Spinal cord (tissue), 9 donors: ENCODE measurements at regions not wholly inside any gene's neighbourhood (a gene's known extent, or its start where the extent isn't known, plus 50 kb on each side); places are given as distances from the start of the nearest gene placed in this dataset.

Source experiments
- DNase-seq, 6 donors: peaks; one replicate each; pipeline versions ENCODE4 v3.0.0 to v3.0.0-alpha.2; 2013 to 2015; ENCODE audit warnings: low spot score in 6 of 6, low read depth in 4 of 6
- H3K27ac ChIP-seq: one replicate; pipeline ENCODE4 v1.5.1; 2013; ENCODE audit warnings: low read depth, low read length, control low read depth
- H3K27me3 ChIP-seq: one replicate; pipeline ENCODE4 v1.6.1; 2013; ENCODE audit warnings: low read length; ENCODE audit not compliant: control insufficient read depth, insufficient read depth
- H3K36me3 ChIP-seq: one replicate; pipeline ENCODE4 v1.6.1; 2013; ENCODE audit warnings: low read length; ENCODE audit not compliant: control insufficient read depth, insufficient read depth
- H3K4me1 ChIP-seq: one replicate; pipeline ENCODE4 v1.6.1; 2013; ENCODE audit warnings: low read length; ENCODE audit not compliant: control insufficient read depth, insufficient read depth
- H3K4me3 ChIP-seq: one replicate; pipeline ENCODE4 v1.5.1; 2013; ENCODE audit warnings: low read depth, low read length, control low read depth
- H3K9me3 ChIP-seq: one replicate; pipeline ENCODE4 v1.6.1; 2013; ENCODE audit warnings: low read length; ENCODE audit not compliant: control insufficient read depth, insufficient read depth
- WGBS: methylation state at CpG from one replicate; pipeline ENCODE4 v1.1.5; 2013; ENCODE audit warnings: missing lambda C conversion rate; ENCODE audit not compliant: insufficient coverage; 5-methylcytosine and 5-hydroxymethylcytosine counted together
- donor health status: healthy.

DNA sequence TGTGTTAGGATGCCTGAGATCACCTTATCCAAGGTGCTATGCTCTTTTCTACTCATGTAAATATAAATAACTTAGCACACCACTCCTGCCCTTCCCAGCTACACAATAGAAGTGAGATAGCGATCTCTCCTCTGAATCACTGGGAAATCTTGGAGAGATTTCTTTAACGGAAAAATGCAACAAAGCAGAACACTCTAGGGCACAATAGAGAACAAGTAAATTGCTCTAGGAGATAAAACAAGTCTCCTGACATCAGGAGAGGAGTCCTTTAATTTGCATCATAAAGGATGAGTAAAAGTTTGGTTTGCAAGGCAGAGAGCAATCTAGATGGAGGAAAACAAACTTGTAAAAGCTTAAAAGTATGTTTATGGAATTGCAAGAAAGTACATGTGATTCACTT is 224.1 kb downstream of the PAX3 start:
- no peaks in the 10 kb centered on the region for H3K9me3 ChIP-seq
- WGBS, result no CpG with 5 or more reads among the region's 2 CpGs

DNA sequence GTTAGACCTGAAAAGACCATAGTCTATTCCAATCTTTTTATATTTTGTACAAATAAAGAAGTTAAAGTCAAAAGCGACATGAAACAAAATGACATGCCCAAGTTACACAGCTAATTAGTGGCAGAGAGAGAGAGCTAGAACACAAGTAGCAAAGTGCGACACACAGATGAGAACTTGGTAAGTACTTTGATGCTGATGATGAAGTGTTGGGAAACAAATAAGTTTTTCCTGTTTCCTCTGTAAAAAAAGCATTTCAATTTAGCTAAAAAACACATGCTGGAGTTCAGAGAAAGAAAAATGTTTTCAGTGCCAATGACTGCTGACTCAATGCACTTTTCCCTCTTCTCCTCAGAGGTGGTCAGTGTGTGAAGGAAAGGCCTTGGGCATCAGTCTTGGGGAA is 226.9 kb downstream of the PAX3 start:
- no peak for DNase-seq
- Histone ChIP-seq H3K27me3 (no peaks in the 10 kb centered on the region), H3K36me3 (no peaks in the 10 kb centered on the region), H3K27ac (no peak overlapping the region), H3K4me3 (no peak overlapping the region), H3K4me1 (no peaks in the 10 kb centered on the region), H3K9me3 (no peaks in the 10 kb centered on the region)
- WGBS, result 100% methylated on average over 1 of the region's 2 CpGs

More for the DNA sequence above, 224.1 kb downstream of the PAX3 start:
- DNase-seq, result peak in 1 of 6 donors; percentile 51
- no peak overlapping the region for H3K4me3 ChIP-seq
- no peak overlapping the region for H3K27ac ChIP-seq
- H3K36me3 ChIP-seq, result no peaks in the 10 kb centered on the region
- H3K27me3 ChIP-seq, result no peaks in the 10 kb centered on the region
- H3K4me1 ChIP-seq, result no peaks in the 10 kb centered on the region

DNA sequence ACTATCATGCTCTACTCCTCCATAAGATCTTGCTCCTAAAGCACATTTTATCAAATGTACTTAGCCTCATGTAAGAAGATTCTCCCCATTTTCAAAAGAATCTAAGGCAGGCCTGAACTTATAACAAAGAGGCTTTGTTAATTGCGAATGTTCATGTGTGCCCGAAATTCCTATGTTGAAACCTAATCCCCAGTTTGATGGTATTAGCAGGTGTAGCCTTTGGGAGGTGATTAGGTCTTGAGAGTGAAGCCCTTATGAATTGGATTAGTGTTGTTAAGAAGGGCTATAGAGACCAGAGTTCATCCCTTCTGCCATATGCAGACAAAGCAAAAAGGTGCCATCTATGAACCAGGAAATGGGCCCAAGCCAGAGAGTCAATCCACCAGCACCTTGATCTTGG is 234.5 kb downstream of the PAX3 start:
- WGBS, result 81% methylated on average over 2 of the region's 2 CpGs

DNA sequence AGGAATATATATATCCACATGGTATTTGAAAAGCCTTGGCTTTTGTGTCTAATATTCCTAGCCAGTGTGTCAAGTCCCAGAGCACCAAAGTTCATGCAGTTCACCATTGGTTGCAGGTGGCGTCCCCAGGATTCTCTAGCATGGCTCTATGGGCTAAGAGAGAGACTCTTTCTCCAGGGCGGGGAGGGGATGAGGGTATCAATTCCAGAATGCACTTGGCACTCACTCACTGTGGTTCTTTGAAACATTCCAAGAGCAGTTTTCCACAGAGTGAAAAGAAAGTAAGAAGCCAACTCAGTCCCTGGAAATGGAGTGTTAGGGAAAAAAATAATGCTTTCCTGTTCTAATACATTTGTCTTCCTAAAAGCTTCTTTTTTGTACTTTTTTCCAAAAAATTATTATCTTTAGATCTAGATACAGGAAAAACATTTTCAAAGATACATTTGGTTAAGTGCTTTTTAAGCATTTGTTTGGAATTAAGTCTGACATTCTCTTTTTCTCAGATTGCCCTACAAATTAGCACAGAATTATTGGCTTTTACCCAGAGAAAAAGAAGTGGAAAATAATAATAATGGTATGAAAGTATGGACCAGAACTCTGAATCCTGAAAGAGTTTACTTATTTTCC is 239.9 kb downstream of the PAX3 start:
- WGBS, result 80% methylated on average over 1 of the region's 2 CpGs
- Histone ChIP-seq H3K9me3 (no peaks in the 10 kb centered on the region), H3K4me3 (no peak overlapping the region), H3K36me3 (no peaks in the 10 kb centered on the region), H3K4me1 (peaks cover 5% of the 10 kb centered on the region), H3K27ac (no peak overlapping the region), H3K27me3 (peaks cover 10% of the 10 kb centered on the region)
- DNase-seq, result peak in 5 of 6 donors; percentile 12 to 66 (median 24)

More for the DNA sequence above, 234.5 kb downstream of the PAX3 start:
- DNase-seq, result no peak
- Histone ChIP-seq H3K4me1 (no peaks in the 10 kb centered on the region), H3K27ac (no peak overlapping the region), H3K9me3 (no peaks in the 10 kb centered on the region), H3K4me3 (no peak overlapping the region), H3K36me3 (no peaks in the 10 kb centered on the region), H3K27me3 (no peaks in the 10 kb centered on the region)

DNA sequence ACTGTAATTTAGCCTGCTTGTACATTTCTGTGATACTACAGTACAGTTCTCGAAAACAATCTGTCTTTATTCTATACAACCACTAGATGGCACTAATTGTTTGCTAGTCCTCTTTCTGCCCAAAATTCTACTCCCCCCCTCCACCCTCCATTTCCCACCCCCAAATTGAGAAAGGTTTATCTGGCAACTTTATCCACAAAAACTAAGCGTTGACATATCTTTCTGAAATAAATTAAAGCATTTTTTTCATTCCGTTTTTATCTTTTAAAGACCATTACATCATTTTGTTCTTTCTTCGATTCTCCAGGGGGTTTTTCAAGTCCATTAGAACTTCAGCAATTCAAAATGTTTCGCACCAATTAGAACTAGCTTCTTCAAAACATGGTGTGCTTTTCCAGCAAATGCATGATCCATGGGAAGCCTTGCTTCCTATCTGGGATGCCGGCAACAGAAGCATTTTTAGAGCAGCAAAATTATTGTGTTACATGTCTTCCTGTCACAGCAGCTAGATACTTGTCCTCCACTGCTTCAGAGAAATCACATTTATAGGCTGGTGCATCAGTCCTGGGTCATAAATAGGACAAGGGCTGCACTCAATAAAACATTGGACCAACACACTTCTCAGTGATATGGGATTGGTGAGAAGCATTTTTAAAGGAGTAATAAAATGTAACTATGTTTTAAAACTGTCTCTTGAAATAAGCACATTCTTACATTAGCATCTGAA is 241.3 kb downstream of the PAX3 start:
- Histone ChIP-seq H3K36me3 (no peaks in the 10 kb centered on the region), H3K9me3 (no peaks in the 10 kb centered on the region), H3K27ac (no peak overlapping the region), H3K27me3 (peaks cover 14% of the 10 kb centered on the region), H3K4me3 (no peak overlapping the region), H3K4me1 (peaks cover 5% of the 10 kb centered on the region)
- peak in 3 of 6 donors; percentile 17 to 76 (median 50) for DNase-seq
- 29% methylated on average over 6 of the region's 6 CpGs for WGBS

DNA sequence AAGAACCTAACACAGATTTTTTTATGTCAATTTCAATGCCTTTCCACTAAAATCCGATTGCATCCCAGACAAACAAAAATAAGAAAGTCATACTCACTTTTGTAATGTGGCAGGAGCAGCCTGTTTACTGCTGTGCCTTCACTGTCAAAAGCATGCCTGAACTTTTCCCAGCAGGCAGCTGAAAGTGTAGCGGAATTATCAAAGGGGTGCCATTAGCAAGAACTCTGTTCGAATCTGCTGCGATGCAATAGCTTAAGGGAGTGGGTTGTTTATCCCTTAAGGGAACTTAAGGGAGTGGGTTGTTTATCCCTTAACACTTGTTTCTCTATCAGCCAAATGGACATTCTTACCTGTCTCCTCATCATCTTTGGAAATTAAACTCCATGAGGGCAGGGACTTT is 243.5 kb downstream of the PAX3 start:
- 57% methylated on average over 1 of the region's 4 CpGs for WGBS

DNA sequence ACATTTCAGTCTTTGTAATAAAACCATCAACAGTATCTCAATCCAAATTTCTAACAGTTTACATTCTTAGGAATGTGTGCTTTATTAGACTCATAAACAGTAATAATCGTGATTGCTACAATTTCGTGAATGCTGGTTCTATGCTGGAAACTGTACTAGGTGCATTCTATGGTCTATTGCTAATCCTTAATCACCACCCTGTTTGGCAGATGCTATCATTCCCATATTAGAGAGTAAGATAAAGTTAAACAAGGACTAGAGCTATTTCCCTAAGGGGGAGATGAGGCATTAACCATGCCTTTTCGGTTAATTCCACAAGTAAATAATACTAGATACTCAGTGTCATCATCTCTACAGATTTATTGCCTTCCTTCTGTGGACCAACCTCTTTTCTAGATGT is 244.0 kb downstream of the PAX3 start:
- Histone ChIP-seq H3K4me3 (no peak overlapping the region), H3K36me3 (no peaks in the 10 kb centered on the region), H3K27me3 (peaks cover 14% of the 10 kb centered on the region), H3K27ac (no peak overlapping the region), H3K9me3 (no peaks in the 10 kb centered on the region), H3K4me1 (peaks cover 5% of the 10 kb centered on the region)
- WGBS, result no CpG with 5 or more reads among the region's 3 CpGs
- no peak for DNase-seq

More for the DNA sequence above, 243.5 kb downstream of the PAX3 start:
- Histone ChIP-seq H3K36me3 (no peaks in the 10 kb centered on the region), H3K27me3 (peaks cover 14% of the 10 kb centered on the region), H3K4me3 (no peak overlapping the region), H3K4me1 (peaks cover 5% of the 10 kb centered on the region), H3K27ac (no peak overlapping the region), H3K9me3 (no peaks in the 10 kb centered on the region)
- DNase-seq, result no peak

DNA sequence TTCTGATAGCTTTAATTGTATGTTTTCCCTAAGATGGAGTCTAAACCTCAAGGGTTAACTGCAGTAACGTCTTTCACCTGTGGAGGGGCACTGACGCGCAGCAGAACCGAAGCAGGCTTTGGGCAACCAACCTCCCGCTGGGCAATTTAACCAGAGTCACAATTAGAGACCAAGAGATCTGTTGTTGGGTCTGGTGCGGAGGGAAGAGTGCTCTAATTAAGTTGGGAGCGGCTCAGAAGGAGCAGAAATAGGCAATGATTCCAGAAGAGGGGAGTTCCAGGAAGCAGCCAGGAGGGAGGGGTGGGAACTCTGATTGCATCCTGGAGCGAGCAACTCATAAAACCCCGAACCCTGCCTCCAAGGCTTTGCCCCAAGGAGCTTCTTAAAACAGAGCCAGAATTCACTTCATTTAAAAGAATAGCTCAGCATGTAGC is 245.8 kb downstream of the PAX3 start:
- Histone ChIP-seq H3K4me3 (no peak overlapping the region), H3K9me3 (no peaks in the 10 kb centered on the region), H3K36me3 (no peaks in the 10 kb centered on the region), H3K27me3 (peaks cover 12% of the 10 kb centered on the region), H3K27ac (no peak overlapping the region), H3K4me1 (no peaks in the 10 kb centered on the region)
- peak in 2 of 6 donors; percentile 38 to 50 for DNase-seq
- 10% methylated on average over 7 of the region's 9 CpGs for WGBS

DNA sequence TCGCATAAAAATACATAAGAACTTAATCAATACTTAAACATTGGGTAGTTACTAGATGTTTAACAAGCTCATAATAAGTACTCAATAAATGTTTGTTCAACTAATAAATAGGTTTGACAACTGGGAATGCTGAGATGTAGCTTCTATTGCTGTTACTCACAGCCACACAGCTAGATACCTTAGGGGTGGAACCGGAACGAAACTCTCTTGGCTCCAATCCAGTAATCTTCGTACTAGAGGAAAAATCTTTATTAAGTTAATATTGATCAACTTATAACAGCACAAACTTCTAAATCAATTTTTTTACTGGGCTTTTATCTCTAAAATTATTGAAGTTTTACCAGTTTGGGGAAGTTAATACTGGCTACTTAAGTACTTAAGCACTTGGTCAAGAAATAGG is 247.8 kb downstream of the PAX3 start:
- Histone ChIP-seq H3K27me3 (peaks cover 10% of the 10 kb centered on the region), H3K27ac (no peak overlapping the region), H3K4me1 (no peaks in the 10 kb centered on the region), H3K4me3 (no peak overlapping the region), H3K36me3 (no peaks in the 10 kb centered on the region), H3K9me3 (no peaks in the 10 kb centered on the region)
- WGBS, result no CpG with 5 or more reads among the region's 4 CpGs
- DNase-seq, result no peak

DNA sequence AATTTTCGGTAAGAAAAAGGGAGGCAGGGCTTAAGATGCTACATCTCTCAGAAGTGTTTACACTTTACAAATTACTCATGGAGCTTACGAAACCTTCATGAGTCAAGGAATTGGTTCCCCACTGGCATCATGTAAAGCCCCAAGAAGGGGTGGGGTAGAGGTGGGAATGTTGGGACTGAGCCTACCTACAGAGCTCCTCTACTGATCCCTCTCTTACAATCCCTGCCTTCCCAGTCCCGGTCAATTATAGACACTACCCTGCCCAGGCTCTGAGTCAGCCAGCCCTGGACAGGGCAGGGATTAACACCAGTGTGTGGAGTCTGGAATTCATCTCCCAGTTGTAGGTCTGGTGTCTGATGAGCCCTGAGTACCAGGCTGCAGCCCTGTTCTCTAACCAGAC is 248.9 kb downstream of the PAX3 start:
- Histone ChIP-seq H3K27ac (no peak overlapping the region), H3K36me3 (no peaks in the 10 kb centered on the region), H3K27me3 (peaks cover 5% of the 10 kb centered on the region), H3K9me3 (no peaks in the 10 kb centered on the region), H3K4me1 (no peaks in the 10 kb centered on the region), H3K4me3 (no peak overlapping the region)
- WGBS, result 83% methylated on average over 1 of the region's 3 CpGs
- no peak for DNase-seq
